Panc1 (cell line): ENCODE measurements at regions not wholly inside any gene's neighbourhood (a gene's known extent, or its start where the extent isn't known, plus 50 kb on each side); places are given as distances from the start of the nearest gene placed in this dataset.

Experiments used
- ATAC-seq: fragments of 200-7000 bp; cut with Tn5 transposase; 2 replicates; pipeline ENCODE4 v1.9.1; 2020; ENCODE audit warnings: mild to moderate bottlenecking, moderate library complexity
- BruUV-seq: library from RNA; stranded (reverse); fragments of 400-500 nt; replicated peaks from 2 replicates; lab custom pipeline; 2021; lab: Mats Ljungman, UMichigan
- CTCF ChIA-PET: fragments of 300-600 bp; sonication (Branson Sonifier 250); formaldehyde crosslinking; loops from one replicate; lab custom pipeline; 2022; ENCODE audit warnings: antibody characterized with exemption; lab: Charles Lee
- POLR2A ChIA-PET: fragments of 300-600 bp; sonication (Branson Sonifier 250); formaldehyde crosslinking; loops from one replicate; lab custom pipeline; 2022; ENCODE audit warnings: antibody characterized with exemption; lab: Charles Lee
- DNase-seq: peaks from one replicate; pipeline ENCODE4 v3.0.0-alpha.2; 2010; ENCODE audit warnings: low read depth, low spot score
- H3K27ac ChIP-seq: 2 replicates; pipeline ENCODE4 v1.5.1; 2011; ENCODE audit warnings: mild to moderate bottlenecking, low read length, inconsistent platforms
- H3K27me3 ChIP-seq: fragments of 200-500 bp; sonication (Bioruptor generic); 2 replicates; pipeline ENCODE4 v1.6.0; 2014; ENCODE audit warnings: low read length, inconsistent platforms; ENCODE audit not compliant: control insufficient read depth, insufficient read depth
- H3K36me3 ChIP-seq: fragments of 200-500 bp; sonication (Bioruptor generic); 2 replicates; pipeline ENCODE4 v1.5.1; 2014; ENCODE audit warnings: inconsistent platforms, mild to moderate bottlenecking, low read length, moderate library complexity; ENCODE audit not compliant: control insufficient read depth, insufficient read depth
- H3K4me1 ChIP-seq: 2 replicates; pipeline ENCODE4 v1.5.1; 2011; ENCODE audit warnings: inconsistent platforms, mild to moderate bottlenecking, low read length, moderate library complexity; ENCODE audit not compliant: control insufficient read depth, insufficient read depth
- H3K4me3 ChIP-seq, 2 experiments: 2 replicates each; pipeline ENCODE4 v1.5.1; 2011 to 2012; ENCODE audit warnings: low read depth in 2 of 2, low read length in 2 of 2, mild to moderate bottlenecking in 2 of 2, inconsistent platforms in 1 of 2, moderate library complexity in 1 of 2
- H3K9me3 ChIP-seq: fragments of 200-500 bp; sonication (Bioruptor generic); 2 replicates; pipeline ENCODE4 v1.5.1; 2014; ENCODE audit warnings: low read depth, mild to moderate bottlenecking, inconsistent platforms, low read length, moderate library complexity; ENCODE audit not compliant: control insufficient read depth, insufficient read depth
- CTCF ChIP-seq: fragments of 450-650 bp; IDR thresholded peaks from 2 replicates; pipeline ENCODE4 v1.5.1; 2017; ENCODE audit warnings: mild to moderate bottlenecking
- POLR2AphosphoS5 ChIP-seq: IDR thresholded peaks from 2 replicates; pipeline ENCODE4 v1.6.1; 2012; ENCODE audit warnings: mild to moderate bottlenecking, low read depth, low read length, moderate library complexity
- REST ChIP-seq, 2 experiments: IDR thresholded peaks; 2 replicates each; pipeline ENCODE4 v1.6.1; 2011 to 2012; ENCODE audit warnings: low read depth in 2 of 2, control low read depth in 1 of 2, low read length in 1 of 2, mild to moderate bottlenecking in 1 of 2, moderate library complexity in 1 of 2; ENCODE audit not compliant: insufficient read depth in 1 of 2
- SIN3A ChIP-seq: IDR thresholded peaks from 2 replicates; pipeline ENCODE4 v1.6.1; 2012; ENCODE audit warnings: low read depth, mild to moderate bottlenecking, low read length, moderate library complexity, borderline replicate concordance; ENCODE audit not compliant: insufficient read depth
- TCF7L2 ChIP-seq: IDR thresholded peaks from 2 replicates; pipeline ENCODE4 v1.6.1; 2011; ENCODE audit warnings: mild to moderate bottlenecking, low read depth, low read length, inconsistent platforms
- in situ Hi-C: cut with HindIII; loops from 2 replicates; pipeline ENCODE4 v1.10.0; 2016; ENCODE audit warnings: low sequenced_read_pairs, low pct_unique_long_range_greater_than_20kb
- intact Hi-C: fragments of 100-400 bp; cut with micrococcal nuclease; formaldehyde crosslinking; loops from one replicate; pipeline ENCODE4 v1.10.0; 2022; ENCODE audit not compliant: unreplicated experiment

GRCh38 chr1:169024800-169025271 is 81.7 kb upstream of the ATP1B1 start:
- no peak for DNase-seq
- in situ Hi-C loops, result no loop called here

GRCh38 chr1:169025412-169025811 is 81.1 kb upstream of the ATP1B1 start:
- CTCF ChIA-PET, result no interaction called here
- Histone ChIP-seq H3K9me3 (no peaks in the 10 kb centered on the region), H3K27ac (no peak overlapping the region), H3K4me3 (no peak overlapping the region), H3K36me3 (no peaks in the 10 kb centered on the region), H3K27me3 (no peaks in the 10 kb centered on the region), H3K4me1 (no peaks in the 10 kb centered on the region)
- DNase-seq, result no peak
- BruUV-seq, result no TSS peak
- no peak for ATAC-seq
- POLR2A ChIA-PET, result no interaction called here
- in situ Hi-C loops, result no loop called here
- intact Hi-C loops, result no loop called here
- TF ChIP-seq SIN3A (no peak), TCF7L2 (no peak), REST (IDR thresholded peaks at IDR 0.05; ENCODE audit: insufficient read depth in 1 of 2, low read depth in 2 of 2, low read length in 1 of 2) (no peak), CTCF (no peak), POLR2AphosphoS5 (no peak)

More at GRCh38 chr1:169024800-169025271, 81.7 kb upstream of the ATP1B1 start:
- ChIA-PET CTCF (no interaction called here), POLR2A (no interaction called here)
- Histone ChIP-seq H3K27ac (no peak overlapping the region), H3K4me3 (no peak overlapping the region), H3K4me1 (no peaks in the 10 kb centered on the region), H3K9me3 (no peaks in the 10 kb centered on the region), H3K36me3 (no peaks in the 10 kb centered on the region), H3K27me3 (no peaks in the 10 kb centered on the region)
- intact Hi-C loops, result no loop called here
- no peak for TF ChIP-seq REST (IDR thresholded peaks at IDR 0.05; ENCODE audit: insufficient read depth in 1 of 2, low read depth in 2 of 2, low read length in 1 of 2)
- TF ChIP-seq TCF7L2, result no peak
- ATAC-seq, result no peak
- BruUV-seq, result no TSS peak
